ENCODE measurements at regions not wholly inside any gene's neighbourhood (a gene's known extent, or its start where the extent isn't known, plus 50 kb on each side); places are given as distances from the start of the nearest gene placed in this dataset.

DNA sequence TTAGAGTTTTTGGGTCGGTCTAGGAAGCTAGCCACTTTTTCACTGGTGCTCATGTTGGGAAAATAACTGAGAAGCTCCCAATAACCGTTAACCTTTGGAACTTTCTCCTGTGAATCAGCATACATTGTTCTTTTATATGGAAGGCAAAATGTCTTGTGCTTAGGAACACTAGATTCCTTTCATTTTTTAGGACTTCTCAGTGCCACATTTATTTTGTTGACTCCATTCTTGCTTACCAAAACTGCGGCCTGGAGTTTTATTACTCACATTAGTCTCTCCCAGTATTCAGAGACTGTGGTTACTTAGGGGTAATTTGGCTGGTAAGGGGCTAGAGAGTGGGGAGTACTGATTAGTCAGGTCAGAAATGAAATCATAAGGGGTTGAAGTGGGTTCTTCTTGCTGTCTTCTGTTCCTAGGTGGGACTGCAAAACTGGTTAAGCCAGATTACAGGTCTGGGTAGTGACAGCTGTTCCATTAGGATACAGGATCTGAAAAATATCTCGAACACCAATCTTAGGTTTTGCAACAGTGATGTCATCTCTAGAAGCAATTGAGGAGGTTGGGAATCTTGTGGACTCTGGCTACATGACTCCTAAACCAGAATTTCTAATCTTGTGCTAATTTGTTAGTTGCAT lies 631.4 kb upstream of the LUZP2 start:
- H3K4me2 ChIP-seq: no peak overlapping the region
- peaks cover 7% of the 10 kb centered on the region for H3F3A ChIP-seq (ENCODE audit: low read depth)
- no peaks in the 10 kb centered on the region for H3K79me2 ChIP-seq (ENCODE audit: low read depth)
- no peaks in the 10 kb centered on the region for H3K27me3 Mint-ChIP-seq (ENCODE audit: insufficient read depth, low read depth)
- H4K20me1 ChIP-seq (ENCODE audit: low read depth): no peaks in the 10 kb centered on the region
- H3K4me3 ChIP-seq: no peak overlapping the region
- peaks cover 3% of the 10 kb centered on the region for H3K9me3 Mint-ChIP-seq
- peaks cover 8% of the 10 kb centered on the region for H3K4me1 ChIP-seq
- no peak overlapping the region for H3K27ac Mint-ChIP-seq
- no peaks in the 10 kb centered on the region for H3K27me3 ChIP-seq
- H3K9ac ChIP-seq: no peak overlapping the region
- H2AFZ ChIP-seq (replicated peaks): peak overlapping the region; percentile 3
- no peaks in the 10 kb centered on the region for H3K36me3 Mint-ChIP-seq
- no peaks in the 10 kb centered on the region for H3K9me3 ChIP-seq (ENCODE audit: low read depth)
- H3K4me1 Mint-ChIP-seq: no peaks in the 10 kb centered on the region
- no peak overlapping the region for H3K27ac ChIP-seq
- H3K36me3 ChIP-seq: no peaks in the 10 kb centered on the region
- no peak overlapping the region for H3K4me3 Mint-ChIP-seq
- DNase-seq (ENCODE audit: low spot score): no peak
- TF ChIP-seq EZH2phosphoT487 (IDR thresholded peaks at IDR 0.05): no peak

DNA sequence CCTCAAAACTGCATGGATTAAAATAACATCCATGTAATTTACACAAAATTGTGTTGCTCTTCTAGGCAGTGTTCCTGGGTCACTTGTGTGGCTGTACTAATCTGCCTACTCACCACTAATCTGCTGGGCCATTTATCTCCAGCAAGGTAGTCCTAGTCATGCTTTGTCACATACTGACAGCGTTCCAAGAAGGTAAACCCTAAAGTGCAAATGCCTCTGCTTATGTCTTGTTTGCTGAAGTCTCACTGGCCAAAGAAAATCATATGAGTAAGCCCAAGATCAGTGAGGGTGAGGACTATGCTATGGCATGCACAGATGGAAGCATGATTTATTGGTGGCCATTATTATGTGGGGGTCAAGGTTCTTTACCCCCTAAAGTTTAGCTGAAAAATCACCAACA lies 630.2 kb upstream of the LUZP2 start:
- Histone ChIP-seq H3F3A (ENCODE audit: low read depth) (peaks cover 7% of the 10 kb centered on the region), H3K9ac (no peak overlapping the region), H3K4me1 (peaks cover 8% of the 10 kb centered on the region), H2AFZ (replicated peaks) (no peak overlapping the region), H3K27ac (no peak overlapping the region), H3K4me3 (no peak overlapping the region), H3K27me3 (no peaks in the 10 kb centered on the region), H3K4me2 (no peak overlapping the region), H4K20me1 (ENCODE audit: low read depth) (no peaks in the 10 kb centered on the region), H3K36me3 (no peaks in the 10 kb centered on the region), H3K9me3 (ENCODE audit: low read depth) (no peaks in the 10 kb centered on the region), H3K79me2 (ENCODE audit: low read depth) (no peaks in the 10 kb centered on the region)
- peaks cover 3% of the 10 kb centered on the region for H3K9me3 Mint-ChIP-seq
- H3K27me3 Mint-ChIP-seq (ENCODE audit: insufficient read depth, low read depth): no peaks in the 10 kb centered on the region
- no peak for TF ChIP-seq EZH2 (IDR thresholded peaks at IDR 0.05)
- TF ChIP-seq, protein P1, sequence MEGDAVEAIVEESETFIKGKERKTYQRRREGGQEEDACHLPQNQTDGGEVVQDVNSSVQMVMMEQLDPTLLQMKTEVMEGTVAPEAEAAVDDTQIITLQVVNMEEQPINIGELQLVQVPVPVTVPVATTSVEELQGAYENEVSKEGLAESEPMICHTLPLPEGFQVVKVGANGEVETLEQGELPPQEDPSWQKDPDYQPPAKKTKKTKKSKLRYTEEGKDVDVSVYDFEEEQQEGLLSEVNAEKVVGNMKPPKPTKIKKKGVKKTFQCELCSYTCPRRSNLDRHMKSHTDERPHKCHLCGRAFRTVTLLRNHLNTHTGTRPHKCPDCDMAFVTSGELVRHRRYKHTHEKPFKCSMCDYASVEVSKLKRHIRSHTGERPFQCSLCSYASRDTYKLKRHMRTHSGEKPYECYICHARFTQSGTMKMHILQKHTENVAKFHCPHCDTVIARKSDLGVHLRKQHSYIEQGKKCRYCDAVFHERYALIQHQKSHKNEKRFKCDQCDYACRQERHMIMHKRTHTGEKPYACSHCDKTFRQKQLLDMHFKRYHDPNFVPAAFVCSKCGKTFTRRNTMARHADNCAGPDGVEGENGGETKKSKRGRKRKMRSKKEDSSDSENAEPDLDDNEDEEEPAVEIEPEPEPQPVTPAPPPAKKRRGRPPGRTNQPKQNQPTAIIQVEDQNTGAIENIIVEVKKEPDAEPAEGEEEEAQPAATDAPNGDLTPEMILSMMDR (IDR thresholded peaks at IDR 0.05): no peak
- no peak for TF ChIP-seq EZH2phosphoT487 (IDR thresholded peaks at IDR 0.05)
- no peak overlapping the region for H3K4me3 Mint-ChIP-seq
- no peaks in the 10 kb centered on the region for H3K36me3 Mint-ChIP-seq
- H3K4me1 Mint-ChIP-seq: no peaks in the 10 kb centered on the region
- DNase-seq (ENCODE audit: low spot score): no peak
- no peak overlapping the region for H3K27ac Mint-ChIP-seq

DNA sequence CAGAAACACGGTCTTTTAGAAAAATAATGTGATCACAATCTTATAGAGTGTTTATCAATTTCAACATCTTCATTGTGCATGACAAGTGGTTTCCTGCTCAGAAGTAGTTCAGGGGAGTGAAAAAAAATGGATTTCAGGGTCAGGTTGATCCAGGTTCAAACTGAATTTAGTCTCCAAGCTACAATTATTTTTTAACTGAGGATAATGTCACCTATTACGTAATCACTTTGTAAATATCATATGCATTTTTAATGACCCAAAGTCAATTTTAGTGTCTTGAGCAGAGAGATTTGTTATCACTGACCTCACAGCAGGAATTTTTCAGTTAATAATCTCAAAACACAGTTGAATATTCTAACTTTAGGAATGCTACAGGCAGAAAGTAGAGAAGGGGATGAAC lies 627.2 kb upstream of the LUZP2 start:
- H3K36me3 Mint-ChIP-seq: no peaks in the 10 kb centered on the region
- peak overlapping the region; percentile 74 for H3K27ac ChIP-seq
- no peaks in the 10 kb centered on the region for H3K27me3 Mint-ChIP-seq (ENCODE audit: insufficient read depth, low read depth)
- H3K4me1 ChIP-seq: peaks cover 8% of the 10 kb centered on the region
- peaks cover 3% of the 10 kb centered on the region for H3K9me3 Mint-ChIP-seq
- no peaks in the 10 kb centered on the region for H3K79me2 ChIP-seq (ENCODE audit: low read depth)
- H3K4me3 ChIP-seq: no peak overlapping the region
- H3K9ac ChIP-seq: no peak overlapping the region
- no peaks in the 10 kb centered on the region for H3K4me1 Mint-ChIP-seq
- TF ChIP-seq EZH2 (IDR thresholded peaks at IDR 0.05): no peak
- TF ChIP-seq EZH2phosphoT487 (IDR thresholded peaks at IDR 0.05): no peak
- TF ChIP-seq, protein P1 (IDR thresholded peaks at IDR 0.05): no peak
- H3K4me3 Mint-ChIP-seq: no peak overlapping the region
- H3K9me3 ChIP-seq (ENCODE audit: low read depth): no peaks in the 10 kb centered on the region
- no peak overlapping the region for H2AFZ ChIP-seq (replicated peaks)
- H3K27me3 ChIP-seq: no peaks in the 10 kb centered on the region
- no peak for DNase-seq (ENCODE audit: low spot score)
- H4K20me1 ChIP-seq (ENCODE audit: low read depth): no peaks in the 10 kb centered on the region
- peaks cover 7% of the 10 kb centered on the region for H3F3A ChIP-seq (ENCODE audit: low read depth)
- H3K36me3 ChIP-seq: no peaks in the 10 kb centered on the region
- no peak overlapping the region for H3K4me2 ChIP-seq
- no peak overlapping the region for H3K27ac Mint-ChIP-seq

- Histone ChIP-seq H3K27ac (no peak overlapping the region), H2AFZ (replicated peaks) (no peak overlapping the region), H3K9ac (no peak overlapping the region), H3K79me2 (ENCODE audit: low read depth) (no peaks in the 10 kb centered on the region), H3K4me1 (peaks cover 8% of the 10 kb centered on the region), H3K27me3 (no peaks in the 10 kb centered on the region), H4K20me1 (ENCODE audit: low read depth) (no peaks in the 10 kb centered on the region), H3K36me3 (peaks cover 2% of the 10 kb centered on the region), H3K9me3 (ENCODE audit: low read depth) (no peaks in the 10 kb centered on the region), H3K4me2 (no peak overlapping the region), H3F3A (ENCODE audit: low read depth) (peaks cover 7% of the 10 kb centered on the region), H3K4me3 (no peak overlapping the region)
- Mint-ChIP-seq H3K9me3 (peaks cover 3% of the 10 kb centered on the region), H3K27ac (no peak overlapping the region), H3K36me3 (no peaks in the 10 kb centered on the region), H3K4me3 (no peak overlapping the region), H3K27me3 (ENCODE audit: insufficient read depth, low read depth) (no peaks in the 10 kb centered on the region), H3K4me1 (no peaks in the 10 kb centered on the region)
- no peak for TF ChIP-seq EZH2phosphoT487 (IDR thresholded peaks at IDR 0.05)
- no peak for TF ChIP-seq EZH2 (IDR thresholded peaks at IDR 0.05)
- TF ChIP-seq, protein P1 (IDR thresholded peaks at IDR 0.05): no peak
- no peak for DNase-seq (ENCODE audit: low spot score)
Measured at GRCh38 chr11:23873406-23873805, 623.4 kb upstream of the LUZP2 start.

Measured in neural progenitor cell (in vitro differentiated cells).